HG03521 (cell line): ENCODE measurements at regions not wholly inside any gene's neighbourhood (a gene's known extent, or its start where the extent isn't known, plus 50 kb on each side); places are given as distances from the start of the nearest gene placed in this dataset.
A peak's percentile ranks its signal among the peaks of the same experiment; 100 is the strongest.
"Not testable (repeated sequence)": the region's sequence is repeated elsewhere in the genome, so short reads cannot be mapped to it uniquely, and the experiment has no call there.

Source experiments
- ATAC-seq: cut with Tn5 transposase; IDR thresholded peaks from one replicate; pipeline ENCODE4 v1.9.1; 2021; ENCODE audit warnings: mild to moderate bottlenecking, moderate library complexity; ENCODE audit not compliant: unreplicated experiment

- ATAC-seq, result no peak
These were observed 458.3 kb downstream of the MFSD1 start for GRCh38 chr3:159260049-159260662.

DNA sequence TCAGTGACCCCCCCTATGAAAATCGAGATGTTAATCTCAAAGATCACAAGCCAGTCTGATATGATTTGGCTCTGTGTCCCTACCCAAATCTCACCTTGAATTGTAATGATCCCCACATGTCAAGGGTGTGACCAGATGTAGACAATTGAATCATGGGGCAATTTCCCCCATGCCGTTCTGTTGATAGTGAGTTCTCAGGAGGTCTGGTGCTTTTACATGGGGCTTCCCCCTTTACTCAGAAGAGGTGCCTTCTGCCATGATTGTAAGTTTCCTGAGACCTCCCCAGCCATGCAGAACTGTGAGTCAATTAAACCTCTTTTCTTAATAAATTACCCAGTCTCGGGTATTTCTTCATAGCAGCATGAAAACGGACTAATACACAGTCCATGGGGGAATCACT, 459.5 kb downstream of the MFSD1 start:
- ATAC-seq, result not testable (repeated sequence)

DNA sequence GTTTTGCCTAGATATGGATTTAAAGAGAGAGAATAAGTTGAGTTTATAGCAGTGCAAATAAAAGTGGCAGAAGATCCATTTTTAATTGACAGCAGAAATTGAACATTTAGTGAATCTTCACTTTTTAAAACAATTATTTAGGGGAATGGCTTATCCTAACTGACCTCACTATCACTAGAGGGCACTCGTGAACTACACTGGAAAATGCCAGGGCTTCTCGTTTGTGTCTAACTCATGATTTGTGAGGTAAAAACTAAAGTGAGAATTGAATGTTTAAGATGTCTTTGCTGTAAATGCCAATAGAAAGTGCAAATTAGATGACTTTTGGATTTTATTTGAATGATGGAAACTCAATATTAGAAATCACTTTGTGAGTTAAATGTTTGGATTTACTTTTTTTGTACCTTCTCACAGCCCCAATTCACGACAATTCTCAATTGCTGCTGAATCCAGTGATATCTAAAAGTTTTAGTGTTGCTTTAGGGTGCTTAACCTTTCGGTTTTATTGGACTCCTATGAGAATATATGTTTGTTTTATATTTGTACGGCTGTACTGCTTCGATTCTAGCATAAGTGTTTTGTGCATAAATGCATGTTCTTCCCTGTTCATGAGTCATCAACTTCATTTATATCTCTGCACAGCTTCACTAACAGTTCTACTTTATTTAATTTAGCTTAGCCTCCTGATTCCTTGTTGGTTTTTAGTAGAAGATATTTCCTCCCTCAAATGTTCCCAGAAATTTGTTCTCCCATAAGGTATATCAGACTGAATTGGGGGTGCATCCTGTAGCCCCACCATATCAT, 462.1 kb downstream of the MFSD1 start:
- ATAC-seq, result no peak

- no peak for ATAC-seq
These were observed 463.9 kb downstream of the MFSD1 start for GRCh38 chr3:159265705-159266104.

GRCh38 chr3:159266779-159267178, 464.9 kb downstream of the MFSD1 start:
- ATAC-seq, result no peak

DNA sequence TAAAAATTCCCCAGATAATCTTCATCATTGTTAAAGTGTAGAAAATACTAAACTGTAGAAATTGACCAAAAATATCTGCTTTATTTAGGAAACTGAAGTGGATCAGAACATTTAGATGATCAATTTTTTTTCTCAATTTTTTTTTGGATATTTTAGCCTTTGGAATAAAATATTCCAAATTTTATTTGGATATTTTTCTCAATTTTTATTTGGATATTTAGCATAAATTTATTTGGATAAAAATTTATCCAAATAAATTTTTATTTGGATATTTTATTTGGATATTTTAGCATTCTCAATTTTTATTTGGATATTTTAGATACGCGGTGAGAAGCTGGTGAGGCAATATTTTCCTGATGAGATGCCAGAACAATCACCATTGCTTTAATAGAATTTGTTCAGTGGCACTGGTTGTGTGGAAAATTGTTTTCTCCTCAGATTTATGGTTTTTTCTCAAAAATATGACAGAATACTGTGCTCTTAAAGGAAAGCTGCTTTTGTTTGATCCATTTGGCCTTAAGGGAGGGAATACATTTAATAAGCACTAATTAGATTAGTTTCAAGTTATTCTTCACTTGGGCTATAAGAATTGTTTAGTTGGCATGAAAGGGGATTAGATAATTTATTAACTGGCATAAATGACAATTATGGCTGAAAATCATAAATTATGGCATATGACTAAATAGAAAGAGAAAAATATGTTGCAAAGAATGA, 470.1 kb downstream of the MFSD1 start:
- no peak for ATAC-seq

DNA sequence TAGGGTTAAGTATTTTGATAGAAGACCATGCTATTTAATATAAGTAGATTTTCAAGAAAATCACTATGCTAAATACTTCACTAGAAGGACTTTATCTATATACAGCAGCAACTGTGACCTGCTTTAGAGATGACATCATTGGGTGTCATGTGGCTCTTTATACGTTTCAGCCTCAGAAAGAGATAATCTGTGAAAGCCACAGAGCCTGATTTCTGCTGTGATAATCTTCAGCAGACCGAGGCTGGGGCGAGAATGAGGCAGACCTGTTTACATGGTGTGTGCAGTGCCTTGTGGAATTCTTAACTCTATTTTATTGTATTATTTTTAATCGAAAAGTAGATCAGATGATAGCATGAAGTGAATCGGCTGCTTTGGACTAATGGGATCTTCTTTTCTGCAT, 471.2 kb downstream of the MFSD1 start:
- no peak for ATAC-seq

- ATAC-seq, result peak; percentile 48
These were observed 471.8 kb downstream of the MFSD1 start for GRCh38 chr3:159273608-159274007.

DNA sequence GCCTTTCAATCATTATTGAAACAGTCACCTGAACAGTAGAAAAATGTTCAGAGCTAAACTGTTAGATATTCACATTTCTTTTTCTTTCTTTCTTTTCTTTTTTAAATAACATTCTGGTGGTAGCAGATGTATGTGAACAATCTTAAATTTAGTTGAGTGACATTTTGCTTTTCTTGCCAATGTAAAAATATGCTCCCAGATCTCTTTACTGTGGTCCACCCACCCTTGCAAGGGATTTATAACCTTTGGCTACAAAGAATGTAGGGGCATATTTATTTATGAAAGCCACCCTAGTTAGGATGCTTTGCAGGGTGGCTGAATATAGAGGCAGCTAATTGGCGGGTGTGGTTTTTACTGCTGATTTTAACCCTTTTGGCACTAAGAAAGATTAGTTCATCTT, 473.9 kb downstream of the MFSD1 start:
- ATAC-seq, result no peak

- ATAC-seq, result no peak
These were observed 476.0 kb downstream of the MFSD1 start for GRCh38 chr3:159277814-159278213.

GRCh38 chr3:159280386-159281191, 478.7 kb downstream of the MFSD1 start:
- no peak for ATAC-seq

GRCh38 chr3:159293493-159293892, 491.6 kb downstream of the MFSD1 start:
- ATAC-seq, result no peak

DNA sequence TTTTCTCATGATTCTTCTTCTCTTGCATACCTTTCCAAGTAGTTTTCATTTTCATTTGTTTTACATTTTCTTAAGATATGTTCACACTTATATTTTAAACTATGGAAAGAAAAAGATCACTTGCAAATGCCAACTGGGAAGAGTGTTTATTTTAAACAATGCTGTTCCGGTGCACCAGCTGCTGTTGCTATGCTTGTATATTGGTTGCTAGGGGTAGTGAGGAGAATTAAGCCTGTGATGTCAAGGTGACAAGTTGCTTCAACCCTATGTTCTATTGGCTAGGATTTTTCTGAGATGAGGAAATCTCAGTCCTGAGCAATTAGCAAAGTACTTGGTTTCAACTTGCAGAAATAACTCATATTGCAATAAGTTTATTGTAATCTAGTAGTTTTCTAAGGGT, 500.1 kb downstream of the MFSD1 start:
- ATAC-seq, result no peak

DNA sequence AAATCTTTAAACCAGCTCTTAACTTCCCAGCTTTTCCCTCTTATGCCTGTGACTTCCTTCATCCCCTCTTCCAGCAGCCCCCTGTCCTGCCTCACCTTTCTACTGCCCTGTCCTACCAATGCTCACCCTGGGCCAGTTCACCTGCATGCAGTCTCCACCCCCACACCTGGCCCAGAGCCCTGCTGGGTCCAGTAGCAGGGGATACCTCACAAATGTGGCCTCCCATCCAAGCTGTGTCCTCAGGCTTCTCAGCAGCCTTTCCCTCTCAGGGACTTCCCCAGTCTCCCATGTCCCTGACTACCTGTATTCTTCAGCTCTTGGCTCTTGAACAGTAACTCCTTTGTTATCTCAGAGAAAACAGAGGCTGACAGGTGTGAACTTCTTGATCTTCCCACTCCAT, 503.2 kb downstream of the MFSD1 start:
- ATAC-seq, result no peak

GRCh38 chr3:159316706-159317105, 514.9 kb downstream of the MFSD1 start:
- not testable (repeated sequence) for ATAC-seq

DNA sequence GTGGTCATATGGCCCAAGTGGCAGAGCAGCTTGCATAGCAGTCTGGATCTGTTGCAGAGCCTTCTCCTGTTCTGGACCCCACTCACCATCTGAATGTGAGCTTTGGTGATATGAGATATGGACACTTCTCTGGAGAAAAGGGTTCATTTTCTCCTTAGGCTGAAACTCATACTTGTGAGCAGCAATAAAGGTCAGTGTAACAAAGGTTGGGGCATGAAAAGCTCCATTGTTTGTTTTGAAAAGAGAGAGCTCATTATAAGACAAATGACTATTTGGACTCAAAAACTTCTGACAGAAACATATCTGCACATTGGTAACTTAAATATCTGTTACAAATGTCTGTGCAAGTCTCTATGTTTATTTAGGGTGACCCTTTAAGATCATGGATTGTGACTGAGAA, 517.3 kb downstream of the MFSD1 start:
- no peak for ATAC-seq

DNA sequence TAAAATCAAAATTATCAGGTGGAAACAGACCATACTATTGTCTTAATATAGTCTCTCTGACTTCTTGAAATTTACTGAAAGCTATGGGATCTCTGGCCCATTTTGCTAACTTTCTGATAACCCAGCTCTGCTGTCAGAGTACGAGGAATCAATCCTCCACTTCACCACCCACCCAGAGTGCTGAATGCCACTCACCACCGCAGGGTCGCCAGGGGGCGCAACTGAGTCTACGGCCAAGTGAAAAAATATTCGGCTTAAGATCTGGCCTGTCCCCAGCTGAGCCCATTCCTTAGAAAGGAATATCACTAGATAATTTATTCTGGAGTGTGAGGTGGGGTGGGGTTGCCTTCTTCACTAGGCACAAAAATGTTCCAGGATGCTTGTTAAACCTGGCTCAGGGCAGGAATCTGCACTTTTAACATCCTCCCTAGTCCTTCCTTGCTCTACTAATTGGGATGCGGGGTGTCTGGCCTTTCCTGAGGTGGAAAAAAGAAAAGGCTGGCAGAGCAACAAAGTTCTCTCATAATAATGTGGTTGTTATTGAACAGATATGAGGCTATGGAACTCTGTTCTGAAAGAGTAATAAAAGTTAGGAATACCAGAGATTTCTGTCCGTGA, 520.6 kb downstream of the MFSD1 start:
- no peak for ATAC-seq

- ATAC-seq, result no peak
These were observed 522.0 kb downstream of the MFSD1 start for GRCh38 chr3:159323848-159324247.

- no peak for ATAC-seq
These were observed 525.1 kb downstream of the MFSD1 start for GRCh38 chr3:159326998-159327397.

DNA sequence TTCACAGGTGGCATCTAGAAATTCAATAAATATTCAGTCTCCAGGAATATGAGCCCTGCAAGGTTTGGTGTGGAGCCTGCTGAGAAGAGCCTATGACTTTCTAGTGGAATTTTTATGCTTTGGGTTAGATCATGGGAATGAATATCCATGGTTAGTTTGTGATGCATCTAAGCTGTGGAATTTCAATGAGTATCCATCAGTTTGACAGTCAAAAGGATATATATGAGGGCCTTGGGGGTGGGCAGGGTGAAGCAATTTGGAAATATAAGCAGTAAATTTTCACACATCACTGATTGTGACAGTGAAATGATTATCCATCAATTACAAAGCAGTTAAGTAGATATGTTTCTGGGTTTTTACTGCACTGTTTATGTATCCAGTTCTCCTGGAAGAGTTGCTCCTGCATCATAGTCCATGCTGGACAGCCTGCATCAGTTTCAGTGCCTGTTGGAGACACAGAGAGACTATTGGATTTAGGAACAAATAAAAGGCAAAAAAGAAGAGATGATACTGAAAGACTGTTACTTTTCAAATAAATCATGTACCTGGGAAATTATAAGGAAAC, 530.8 kb downstream of the MFSD1 start:
- no peak for ATAC-seq
